ENCODE measurements at regions not wholly inside any gene's neighbourhood (a gene's known extent, or its start where the extent isn't known, plus 50 kb on each side); places are given as distances from the start of the nearest gene placed in this dataset.

GRCh38 chr10:64041989-64042490 lies 520.8 kb downstream of the REEP3 start:
- TF ChIP-seq RNF2 (conservative IDR thresholded peaks at IDR 0.05; ENCODE audit: low read depth), result no peak
- TF ChIP-seq POLR2AphosphoS5 (IDR thresholded peaks at IDR 0.05; ENCODE audit: low read depth, low read length), result no peak
- TF ChIP-seq MBNL3 (CRISPR knock-in tag; conservative IDR thresholded peaks at IDR 0.05), result no peak
- no peak for TF ChIP-seq TP53 (CRISPR knock-in tag; conservative IDR thresholded peaks at IDR 0.05)
- no peak for TF ChIP-seq IRF9 (CRISPR knock-in tag; IDR thresholded peaks at IDR 0.05; ENCODE audit: borderline replicate concordance)
- no peak for TF ChIP-seq CTCF (CRISPR knock-in tag; IDR thresholded peaks at IDR 0.05)

All from HepG2 (cell line).